ENCODE measurements at regions not wholly inside any gene's neighbourhood (a gene's known extent, or its start where the extent isn't known, plus 50 kb on each side); places are given as distances from the start of the nearest gene placed in this dataset.

GRCh38 chr1:216914974-216915373, 191.7 kb upstream of the ESRRG start:
- H3K4me1 ChIP-seq = no peaks in the 10 kb centered on the region
- no peak for TF ChIP-seq CTCF (IDR thresholded peaks at IDR 0.05)
- no peak for DNase-seq (ENCODE audit: low spot score)
- no peaks in the 10 kb centered on the region for H3K9me3 ChIP-seq
- H3K36me3 ChIP-seq = no peaks in the 10 kb centered on the region
- no peak overlapping the region for H3K4me3 ChIP-seq
- H3K27me3 ChIP-seq = no peaks in the 10 kb centered on the region
- no peak overlapping the region for H3K27ac ChIP-seq

DNA sequence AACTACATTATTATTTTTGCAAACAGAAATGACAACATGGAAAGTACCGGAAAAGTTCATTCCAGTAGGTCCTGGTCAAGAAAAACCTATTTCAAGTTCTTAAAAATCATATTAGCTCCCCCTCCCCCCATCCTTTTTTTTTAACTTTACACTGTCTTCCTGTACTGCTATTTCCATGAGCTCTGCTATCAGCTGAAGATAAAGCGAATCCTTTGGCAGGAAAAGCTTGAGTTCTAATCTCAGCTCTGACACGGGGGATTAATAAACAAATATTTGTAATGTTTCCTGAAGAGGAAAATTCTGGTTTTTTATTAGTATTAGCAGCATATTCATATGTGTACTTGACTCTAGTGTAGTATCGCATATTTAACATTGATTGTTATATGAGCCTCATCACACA, 190.7 kb upstream of the ESRRG start:
- Histone ChIP-seq H3K9me3 (no peaks in the 10 kb centered on the region), H3K27ac (no peak overlapping the region), H3K4me3 (no peak overlapping the region), H3K27me3 (no peaks in the 10 kb centered on the region), H3K4me1 (no peaks in the 10 kb centered on the region), H3K36me3 (no peaks in the 10 kb centered on the region)
- TF ChIP-seq CTCF (IDR thresholded peaks at IDR 0.05) = no peak
- no peak for DNase-seq (ENCODE audit: low spot score)

GRCh38 chr1:216910081-216910840, 187.0 kb upstream of the ESRRG start:
- no peak for DNase-seq (ENCODE audit: low spot score)
- no peaks in the 10 kb centered on the region for H3K36me3 ChIP-seq
- no peak overlapping the region for H3K27ac ChIP-seq
- no peaks in the 10 kb centered on the region for H3K27me3 ChIP-seq
- H3K9me3 ChIP-seq = no peaks in the 10 kb centered on the region
- TF ChIP-seq CTCF (IDR thresholded peaks at IDR 0.05) = no peak
- no peak overlapping the region for H3K4me3 ChIP-seq
- H3K4me1 ChIP-seq = no peaks in the 10 kb centered on the region

GRCh38 chr1:216908126-216908525, 184.9 kb upstream of the ESRRG start:
- no peak overlapping the region for H3K4me3 ChIP-seq
- DNase-seq (ENCODE audit: low spot score) = no peak
- H3K27me3 ChIP-seq = no peaks in the 10 kb centered on the region
- no peaks in the 10 kb centered on the region for H3K36me3 ChIP-seq
- H3K27ac ChIP-seq = no peak overlapping the region
- TF ChIP-seq CTCF (IDR thresholded peaks at IDR 0.05) = no peak
- no peaks in the 10 kb centered on the region for H3K9me3 ChIP-seq
- peaks cover 0 to 9% of the 10 kb centered on the region in 2 donors for H3K4me1 ChIP-seq

- no peak overlapping the region for H3K4me3 ChIP-seq
- no peak for TF ChIP-seq CTCF (IDR thresholded peaks at IDR 0.05)
- H3K9me3 ChIP-seq = no peaks in the 10 kb centered on the region
- H3K27ac ChIP-seq = no peak overlapping the region
- H3K27me3 ChIP-seq = no peaks in the 10 kb centered on the region
- no peak for DNase-seq (ENCODE audit: low spot score)
- no peaks in the 10 kb centered on the region for H3K36me3 ChIP-seq
- H3K4me1 ChIP-seq = peaks cover 0 to 17% of the 10 kb centered on the region in 2 donors
Measured at GRCh38 chr1:216907100-216907499, 183.9 kb upstream of the ESRRG start.

DNA sequence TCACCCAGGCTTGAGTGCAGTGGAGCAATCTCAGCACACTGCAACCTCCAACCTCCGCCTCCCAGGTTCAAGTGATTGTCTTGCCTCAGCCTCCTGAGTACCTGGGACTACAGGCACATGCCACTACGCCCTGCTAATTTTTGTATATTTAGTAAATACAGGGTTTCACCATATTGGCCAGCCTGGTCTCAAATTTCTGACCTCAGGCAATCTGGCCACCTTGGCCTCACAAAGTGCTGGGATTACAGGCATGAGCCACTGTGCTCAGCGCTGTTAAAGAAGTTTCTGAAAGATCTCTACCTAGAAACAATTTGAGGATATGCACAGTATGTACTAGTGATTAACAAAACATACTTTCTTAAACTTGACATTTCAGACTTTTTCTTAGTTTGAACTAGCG, 182.6 kb upstream of the ESRRG start:
- no peak overlapping the region for H3K4me3 ChIP-seq
- no peak for DNase-seq (ENCODE audit: low spot score)
- TF ChIP-seq CTCF (IDR thresholded peaks at IDR 0.05) = no peak
- no peaks in the 10 kb centered on the region for H3K27me3 ChIP-seq
- no peaks in the 10 kb centered on the region for H3K9me3 ChIP-seq
- H3K4me1 ChIP-seq = peaks cover 0 to 17% of the 10 kb centered on the region in 2 donors
- no peaks in the 10 kb centered on the region for H3K36me3 ChIP-seq
- no peak overlapping the region for H3K27ac ChIP-seq
